Adrenal gland (tissue), 9 donors: ENCODE measurements at regions not wholly inside any gene's neighbourhood (a gene's known extent, or its start where the extent isn't known, plus 50 kb on each side); places are given as distances from the start of the nearest gene placed in this dataset.

Experiments
- DNase-seq, 7 donors: peaks; one replicate each; pipeline ENCODE4 v3.0.0-alpha.2; 2019 to 2020
- H3K27ac ChIP-seq, 5 donors: fragments of 200-600 bp; sonication (generic) in 4 of 5; 1 replicate in 3 of 5; 2 replicates in 2 of 5; pipeline versions ENCODE4 v1.5.1 to v1.8.0; 2016 to 2020; ENCODE audit warnings: mild to moderate bottlenecking in 1 of 5
- H3K27me3 ChIP-seq: fragments of 200-600 bp; 2 replicates; pipeline ENCODE4 v1.8.0; 2021
- H3K36me3 ChIP-seq, 2 donors: fragments of 200-600 bp; replicated peaks in 1 of 2; 1 replicate in 1 of 2; 2 replicates in 1 of 2; pipeline versions ENCODE4 v1.5.1 to v1.8.0; 2018 to 2022
- H3K4me1 ChIP-seq, 2 donors: fragments of 200-600 bp; replicated peaks in 1 of 2; 1 replicate in 1 of 2; 2 replicates in 1 of 2; pipeline versions ENCODE4 v1.5.1 to v1.8.0; 2018 to 2021
- H3K4me3 ChIP-seq, 4 donors: fragments of 200-600 bp; sonication (generic) in 3 of 4; one replicate each; pipeline ENCODE4 v1.5.1; 2016 to 2018
- H3K9me3 ChIP-seq, 3 donors: fragments of 200-600 bp; sonication (generic) in 1 of 3; replicated peaks in 1 of 3; 1 replicate in 2 of 3; 2 replicates in 1 of 3; pipeline versions ENCODE4 v1.5.1 to v1.8.0; 2016 to 2021
- POLR2A ChIP-seq, 2 donors: fragments of 450-650 bp; IDR thresholded peaks; one replicate each; pipeline ENCODE4 v1.6.1; 2017; ENCODE audit warnings: antibody characterized with exemption in 2 of 2, mild to moderate bottlenecking in 2 of 2, moderate library complexity in 1 of 2
- WGBS, 4 donors: extraction: QIAGEN DNeasy Blood & Tissue Kit in 2 of 4; methylation state at CpG; one replicate each; pipeline versions ENCODE4 v1.1.5 to v1.1.7; 2013 to 2017; 5-methylcytosine and 5-hydroxymethylcytosine counted together
- intact Hi-C, 2 donors: fragments of 100-400 bp; cut with DNase I; formaldehyde crosslinking; loops; one replicate each; pipeline versions ENCODE4 v1.14.1 to v1.15.0; 2022 to 2023
- TF ChIP-seq, protein P1 (sequence below), 6 experiments: fragments of 450-650 bp in 4 of 6; fragments of 200-600 bp in 2 of 6; sonication (generic) in 1 of 6; IDR thresholded peaks; 1 replicate in 5 of 6; 2 replicates in 1 of 6; pipeline versions ENCODE4 v1.5.1 to v1.8.0; 2016 to 2021; ENCODE audit warnings: antibody characterized with exemption in 6 of 6, mild to moderate bottlenecking in 2 of 6, moderate library complexity in 1 of 6
- donor health status: healthy with polysubstance abuse.
- donor health status: Bipolar disorder and iron deficiency.
- donor health status: DM: yes; HTN: yes; CAD: no.
- donor health status: DM: no; HTN: no; CAD: no.
- donor health status: DM: no; HTN: no; CAD: no.

DNA sequence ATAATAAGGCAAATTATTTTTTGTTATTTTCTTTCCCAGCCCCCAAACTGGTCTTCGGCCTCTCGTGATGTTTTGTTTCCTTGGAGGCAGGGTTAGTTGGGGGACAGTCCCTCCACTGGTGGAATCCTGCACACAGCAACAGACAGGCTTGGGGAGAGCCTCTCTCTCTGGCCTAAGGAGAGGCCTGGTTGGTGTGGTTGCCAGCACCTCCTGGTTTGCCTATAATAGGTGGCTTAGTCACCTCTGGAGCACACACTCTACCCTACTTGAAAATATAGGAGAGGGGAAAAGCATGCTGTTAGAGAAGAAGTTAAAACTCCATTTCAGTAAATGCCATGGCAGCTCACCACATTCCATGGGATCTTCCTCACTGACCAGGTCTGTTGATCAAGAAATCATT, 417.2 kb upstream of the MEIS1 start:
- Histone ChIP-seq H3K4me1 (peaks cover 0 to 6% of the 10 kb centered on the region in 2 donors), H3K9me3 (no peaks in the 10 kb centered on the region), H3K27ac (no peak overlapping the region), H3K36me3 (no peaks in the 10 kb centered on the region), H3K27me3 (no peaks in the 10 kb centered on the region), H3K4me3 (no peak overlapping the region)
- TF ChIP-seq, protein P1, sequence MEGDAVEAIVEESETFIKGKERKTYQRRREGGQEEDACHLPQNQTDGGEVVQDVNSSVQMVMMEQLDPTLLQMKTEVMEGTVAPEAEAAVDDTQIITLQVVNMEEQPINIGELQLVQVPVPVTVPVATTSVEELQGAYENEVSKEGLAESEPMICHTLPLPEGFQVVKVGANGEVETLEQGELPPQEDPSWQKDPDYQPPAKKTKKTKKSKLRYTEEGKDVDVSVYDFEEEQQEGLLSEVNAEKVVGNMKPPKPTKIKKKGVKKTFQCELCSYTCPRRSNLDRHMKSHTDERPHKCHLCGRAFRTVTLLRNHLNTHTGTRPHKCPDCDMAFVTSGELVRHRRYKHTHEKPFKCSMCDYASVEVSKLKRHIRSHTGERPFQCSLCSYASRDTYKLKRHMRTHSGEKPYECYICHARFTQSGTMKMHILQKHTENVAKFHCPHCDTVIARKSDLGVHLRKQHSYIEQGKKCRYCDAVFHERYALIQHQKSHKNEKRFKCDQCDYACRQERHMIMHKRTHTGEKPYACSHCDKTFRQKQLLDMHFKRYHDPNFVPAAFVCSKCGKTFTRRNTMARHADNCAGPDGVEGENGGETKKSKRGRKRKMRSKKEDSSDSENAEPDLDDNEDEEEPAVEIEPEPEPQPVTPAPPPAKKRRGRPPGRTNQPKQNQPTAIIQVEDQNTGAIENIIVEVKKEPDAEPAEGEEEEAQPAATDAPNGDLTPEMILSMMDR (IDR thresholded peaks at IDR 0.05), result no peak
- TF ChIP-seq POLR2A (IDR thresholded peaks at IDR 0.05), result no peak
- DNase-seq, result no peak
- 88 to 92% (median 92%) methylated on average over 2 of the region's 2 CpGs for WGBS, 4 donors
- intact Hi-C loops, result no loop called here

DNA sequence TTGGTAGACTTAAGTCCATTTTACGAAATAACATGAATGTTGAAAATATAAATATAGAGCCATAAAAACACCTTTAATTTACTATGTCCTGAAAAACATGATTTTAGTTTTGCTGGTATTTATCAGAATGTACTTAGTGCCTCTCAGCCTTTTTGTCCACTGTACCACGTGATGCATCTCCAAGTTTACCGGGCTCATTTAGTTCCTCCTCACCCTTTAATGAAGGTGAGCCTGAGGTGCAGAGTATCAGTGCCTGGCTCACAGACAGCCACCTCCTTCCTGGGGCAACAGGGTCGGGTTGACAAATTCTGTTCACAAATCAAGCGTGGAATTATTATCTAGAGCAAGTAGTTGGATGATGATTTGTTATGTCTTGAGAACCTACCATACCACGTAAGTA, 420.5 kb upstream of the MEIS1 start:
- H3K9me3 ChIP-seq, result no peaks in the 10 kb centered on the region
- no peak for DNase-seq
- no peaks in the 10 kb centered on the region for H3K4me1 ChIP-seq
- H3K36me3 ChIP-seq, result no peaks in the 10 kb centered on the region
- intact Hi-C loops, result no loop called here
- WGBS, 4 donors, result 88 to 99% (median 93%) methylated on average over 6 of the region's 6 CpGs
- H3K27ac ChIP-seq, result no peak overlapping the region
- TF ChIP-seq, protein P1 (IDR thresholded peaks at IDR 0.05), result no peak
- no peak for TF ChIP-seq POLR2A (IDR thresholded peaks at IDR 0.05)
- no peaks in the 10 kb centered on the region for H3K27me3 ChIP-seq
- no peak overlapping the region for H3K4me3 ChIP-seq

DNA sequence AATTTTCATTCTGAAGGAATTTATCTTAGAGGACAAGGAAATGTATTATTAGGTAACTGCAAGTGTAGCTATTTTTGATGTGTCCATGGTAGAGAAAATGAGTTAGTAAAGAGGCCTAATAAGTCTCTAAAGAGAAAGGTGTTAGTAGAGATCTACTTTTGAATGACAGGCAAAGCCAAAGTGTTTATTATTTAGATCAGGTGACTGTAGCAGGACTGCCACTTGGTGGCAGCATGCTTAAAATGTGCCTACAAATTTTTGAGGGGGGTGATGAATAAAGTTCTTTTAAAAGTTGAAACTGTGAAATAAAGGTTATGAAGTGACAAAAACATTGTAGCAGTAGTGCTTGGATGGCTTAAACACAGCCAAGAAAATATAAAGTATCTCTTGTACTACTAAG, 421.5 kb upstream of the MEIS1 start:
- no peaks in the 10 kb centered on the region for H3K27me3 ChIP-seq
- no peak for DNase-seq
- no peaks in the 10 kb centered on the region for H3K4me1 ChIP-seq
- no peak overlapping the region for H3K27ac ChIP-seq
- H3K36me3 ChIP-seq, result no peaks in the 10 kb centered on the region
- TF ChIP-seq, protein P1 (IDR thresholded peaks at IDR 0.05), result no peak
- no peak for TF ChIP-seq POLR2A (IDR thresholded peaks at IDR 0.05)
- H3K9me3 ChIP-seq, result no peaks in the 10 kb centered on the region
- intact Hi-C loops, result no loop called here
- no peak overlapping the region for H3K4me3 ChIP-seq

DNA sequence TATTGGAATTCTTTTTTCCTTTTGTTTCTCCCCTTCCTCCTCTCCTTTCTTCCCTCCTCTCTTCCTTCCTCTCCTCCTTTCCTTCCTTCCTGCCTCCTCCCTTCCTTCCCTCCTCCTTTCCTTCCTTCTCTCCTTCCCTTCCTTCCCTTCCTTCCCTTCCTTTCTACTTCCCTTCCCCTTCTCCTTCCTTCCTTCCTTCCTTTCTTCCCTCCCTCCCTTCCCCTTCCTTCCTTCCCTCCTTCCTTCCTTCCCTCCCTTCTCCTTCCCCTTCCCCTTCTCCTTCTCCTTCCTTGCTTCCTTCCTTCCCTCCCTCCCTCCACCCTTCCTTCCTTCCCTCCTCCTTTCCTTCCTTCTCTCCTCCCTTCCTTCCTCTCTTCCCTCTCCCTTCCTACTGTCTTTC, 431.0 kb upstream of the MEIS1 start:
- TF ChIP-seq POLR2A (IDR thresholded peaks at IDR 0.05), result no peak
- TF ChIP-seq, protein P1 (IDR thresholded peaks at IDR 0.05), result no peak
- no peak overlapping the region for H3K4me3 ChIP-seq
- H3K9me3 ChIP-seq, result no peaks in the 10 kb centered on the region
- no peaks in the 10 kb centered on the region for H3K36me3 ChIP-seq
- intact Hi-C loops, result no loop called here
- no peak overlapping the region for H3K27ac ChIP-seq
- H3K27me3 ChIP-seq, result no peaks in the 10 kb centered on the region
- DNase-seq, result no peak
- H3K4me1 ChIP-seq, result no peaks in the 10 kb centered on the region
